HEK293 (cell line): ENCODE measurements at regions not wholly inside any gene's neighbourhood (a gene's known extent, or its start where the extent isn't known, plus 50 kb on each side); places are given as distances from the start of the nearest gene placed in this dataset.

ENCODE experiments used
- CTCF ChIA-PET: fragments of 350-600 bp; formaldehyde crosslinking; extraction: SDS; loops from one replicate; lab custom pipeline; 2021; ENCODE audit warnings: antibody characterized with exemption; lab: Yijun Ruan, JAX
- POLR2A ChIA-PET: fragments of 300-600 bp; formaldehyde crosslinking; extraction: SDS; loops from one replicate; lab custom pipeline; 2020; ENCODE audit warnings: antibody characterized with exemption, inconsistent platforms; lab: Yijun Ruan, JAX
- H3K27ac ChIP-seq: fragments of 200-500 bp; sonication (Bioruptor generic); 2 replicates; pipeline ENCODE4 v1.5.1; 2014; ENCODE audit warnings: low read depth, low read length, control low read depth, inconsistent platforms; ENCODE audit errors: extremely low read depth
- H3K36me3 ChIP-seq, 2 experiments: fragments of 200-500 bp in 1 of 2; sonication (Bioruptor generic) in 1 of 2; 1 replicate in 1 of 2; 2 replicates in 1 of 2; pipeline ENCODE4 v1.5.1; 2014 to 2017; ENCODE audit warnings: inconsistent platforms in 2 of 2, low read length in 2 of 2; ENCODE audit not compliant: control insufficient read depth in 2 of 2, insufficient read depth in 1 of 2
- H3K4me1 ChIP-seq: fragments of 200-500 bp; sonication (Bioruptor generic); 2 replicates; pipeline ENCODE4 v1.5.1; 2014; ENCODE audit warnings: mild to moderate bottlenecking, low read length, inconsistent platforms; ENCODE audit not compliant: control insufficient read depth, insufficient read depth
- H3K4me3 ChIP-seq: 2 replicates; pipeline ENCODE4 v1.5.1; 2011; ENCODE audit warnings: low read depth, mild to moderate bottlenecking, control low read depth, low read length, moderate library complexity
- H3K9me3 ChIP-seq: fragments of 200-500 bp; sonication (Bioruptor generic); 2 replicates; pipeline ENCODE4 v1.5.1; 2014; ENCODE audit warnings: low read depth, low read length, inconsistent platforms; ENCODE audit not compliant: control insufficient read depth, insufficient read depth
- EGR2 ChIP-seq: fragments of 450-650 bp; formaldehyde crosslinking; IDR thresholded peaks from 2 replicates; pipeline ENCODE4 v1.5.1; 2016; ENCODE audit warnings: low read depth, missing biosample characterization, missing genetic modification characterization
- GLIS1 ChIP-seq: fragments of 450-650 bp; formaldehyde crosslinking; IDR thresholded peaks from 2 replicates; pipeline ENCODE4 v1.5.1; 2016; ENCODE audit warnings: missing biosample characterization, missing genetic modification characterization
- HOXD13 ChIP-seq: sonication (generic); formaldehyde crosslinking; IDR thresholded peaks from 2 replicates; pipeline ENCODE4 v1.8.0; 2022; ENCODE audit warnings: missing genetic modification reagents, borderline replicate concordance
- KLF10 ChIP-seq: fragments of 450-650 bp; IDR thresholded peaks from 2 replicates; pipeline ENCODE4 v1.5.1; 2018; ENCODE audit warnings: missing biosample characterization, mild to moderate bottlenecking, missing genetic modification characterization
- MZF1 ChIP-seq: fragments of 450-650 bp; formaldehyde crosslinking; IDR thresholded peaks from 2 replicates; pipeline ENCODE4 v1.5.1; 2017; ENCODE audit warnings: missing biosample characterization, missing genetic modification characterization, borderline replicate concordance
- TCF7L2 ChIP-seq: IDR thresholded peaks from 2 replicates; pipeline ENCODE4 v1.6.1; 2011; ENCODE audit warnings: low read depth, mild to moderate bottlenecking, inconsistent platforms, low read length, moderate library complexity, borderline replicate concordance
- ZBTB48 ChIP-seq: fragments of 450-650 bp; formaldehyde crosslinking; IDR thresholded peaks from 2 replicates; pipeline ENCODE4 v1.5.1; 2016; ENCODE audit warnings: missing biosample characterization, missing genetic modification characterization
- ZNF214 ChIP-seq: fragments of 450-650 bp; formaldehyde crosslinking; IDR thresholded peaks from 2 replicates; pipeline ENCODE4 v1.5.1; 2017; ENCODE audit warnings: missing biosample characterization, mild to moderate bottlenecking, missing genetic modification characterization, borderline replicate concordance
- ZNF324 ChIP-seq: fragments of 450-650 bp; formaldehyde crosslinking; IDR thresholded peaks from 2 replicates; pipeline ENCODE4 v1.5.1; 2016; ENCODE audit warnings: missing biosample characterization, missing genetic modification characterization
- ZNF398 ChIP-seq: fragments of 450-650 bp; formaldehyde crosslinking; IDR thresholded peaks from 2 replicates; pipeline ENCODE4 v1.5.1; 2017; ENCODE audit warnings: missing biosample characterization, missing genetic modification characterization
- ZNF48 ChIP-seq: fragments of 450-650 bp; formaldehyde crosslinking; IDR thresholded peaks from 2 replicates; pipeline ENCODE4 v1.5.1; 2016; ENCODE audit warnings: missing biosample characterization, missing genetic modification characterization
- ZNF529 ChIP-seq: fragments of 450-650 bp; formaldehyde crosslinking; IDR thresholded peaks from 2 replicates; pipeline ENCODE4 v1.5.1; 2017; ENCODE audit warnings: missing genetic modification characterization, missing biosample characterization; ENCODE audit not compliant: insufficient replicate concordance
- ZNF530 ChIP-seq: fragments of 450-650 bp; formaldehyde crosslinking; IDR thresholded peaks from 2 replicates; pipeline ENCODE4 v1.5.1; 2016; ENCODE audit warnings: low read depth, missing biosample characterization, missing genetic modification characterization
- ZNF560 ChIP-seq: fragments of 450-650 bp; formaldehyde crosslinking; IDR thresholded peaks from 2 replicates; pipeline ENCODE4 v1.5.1; 2017; ENCODE audit warnings: missing biosample characterization, missing genetic modification characterization, borderline replicate concordance
- ZNF585B ChIP-seq: fragments of 450-650 bp; formaldehyde crosslinking; IDR thresholded peaks from 2 replicates; pipeline ENCODE4 v1.5.1; 2016; ENCODE audit warnings: missing biosample characterization, missing genetic modification characterization
- ZNF639 ChIP-seq: fragments of 450-650 bp; formaldehyde crosslinking; IDR thresholded peaks from 2 replicates; pipeline ENCODE4 v1.5.1; 2016; ENCODE audit warnings: missing biosample characterization, missing genetic modification characterization
- ZNF785 ChIP-seq: fragments of 450-650 bp; formaldehyde crosslinking; IDR thresholded peaks from 2 replicates; pipeline ENCODE4 v1.5.1; 2016; ENCODE audit warnings: missing biosample characterization, missing genetic modification characterization
- ZNF792 ChIP-seq: fragments of 450-650 bp; formaldehyde crosslinking; IDR thresholded peaks from 2 replicates; pipeline ENCODE4 v1.5.1; 2016; ENCODE audit warnings: missing biosample characterization, missing genetic modification characterization
- ZNF843 ChIP-seq: fragments of 450-650 bp; formaldehyde crosslinking; IDR thresholded peaks from 2 replicates; pipeline ENCODE4 v1.5.1; 2016; ENCODE audit warnings: missing biosample characterization, missing genetic modification characterization
- TF ChIP-seq, protein P1 (sequence below): fragments of 450-650 bp; formaldehyde crosslinking; IDR thresholded peaks from 2 replicates; pipeline ENCODE4 v1.5.1; 2016; ENCODE audit warnings: missing biosample characterization, missing genetic modification characterization
- TF ChIP-seq, protein P2 (sequence below): fragments of 450-650 bp; formaldehyde crosslinking; IDR thresholded peaks from 2 replicates; pipeline ENCODE4 v1.5.1; 2016; ENCODE audit warnings: missing biosample characterization, missing genetic modification characterization

DNA sequence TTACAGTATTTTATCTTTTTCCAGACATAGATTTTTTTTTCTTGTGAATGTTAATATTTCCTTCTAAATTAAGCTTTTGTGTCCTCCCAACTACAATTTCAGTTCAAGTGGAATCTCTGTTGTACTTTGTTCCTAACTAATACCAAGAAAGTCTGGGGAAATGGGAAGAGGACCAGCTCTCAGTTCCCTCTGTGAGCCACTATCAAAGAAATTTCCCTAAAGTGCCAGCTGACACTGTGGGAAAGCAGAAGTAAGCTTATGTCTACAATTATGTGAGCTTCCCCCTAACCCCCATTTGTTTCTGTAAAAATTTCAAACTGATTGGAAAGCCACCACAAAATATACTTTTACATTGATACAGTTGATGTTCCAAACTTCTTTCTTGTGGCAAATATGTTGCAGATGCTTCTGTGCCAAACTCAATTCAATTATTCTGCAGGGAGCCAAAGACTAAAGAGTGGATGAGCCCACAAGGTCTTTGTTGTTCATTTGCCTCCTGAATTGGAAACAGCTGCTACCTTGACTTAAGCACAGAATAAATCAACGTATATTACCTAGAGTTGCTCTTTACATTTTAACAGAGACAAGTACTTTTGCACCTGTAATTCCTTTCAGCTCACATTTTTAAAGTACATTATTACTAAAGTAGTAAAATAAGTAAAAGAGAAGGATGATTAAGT is 306.6 kb downstream of the PTH2R start:
- Histone ChIP-seq H3K9me3 (no peaks in the 10 kb centered on the region), H3K4me3 (no peak overlapping the region), H3K4me1 (no peaks in the 10 kb centered on the region), H3K36me3 (no peaks in the 10 kb centered on the region), H3K27ac (no peak overlapping the region)
- TF ChIP-seq ZNF585B (tag by site-specific recombination) (no peak), ZNF529 (tag by site-specific recombination) (no peak), ZNF639 (tag by site-specific recombination) (no peak), TCF7L2 (no peak), ZNF792 (no peak), GLIS1 (tag by site-specific recombination) (no peak), ZNF324 (tag by site-specific recombination) (no peak), ZNF530 (no peak), ZBTB48 (tag by site-specific recombination) (no peak), EGR2 (tag by site-specific recombination) (no peak), ZNF843 (tag by site-specific recombination) (no peak), ZNF560 (tag by site-specific recombination) (no peak), ZNF48 (tag by site-specific recombination) (no peak), KLF10 (tag by site-specific recombination) (no peak)
- TF ChIP-seq, protein P1, sequence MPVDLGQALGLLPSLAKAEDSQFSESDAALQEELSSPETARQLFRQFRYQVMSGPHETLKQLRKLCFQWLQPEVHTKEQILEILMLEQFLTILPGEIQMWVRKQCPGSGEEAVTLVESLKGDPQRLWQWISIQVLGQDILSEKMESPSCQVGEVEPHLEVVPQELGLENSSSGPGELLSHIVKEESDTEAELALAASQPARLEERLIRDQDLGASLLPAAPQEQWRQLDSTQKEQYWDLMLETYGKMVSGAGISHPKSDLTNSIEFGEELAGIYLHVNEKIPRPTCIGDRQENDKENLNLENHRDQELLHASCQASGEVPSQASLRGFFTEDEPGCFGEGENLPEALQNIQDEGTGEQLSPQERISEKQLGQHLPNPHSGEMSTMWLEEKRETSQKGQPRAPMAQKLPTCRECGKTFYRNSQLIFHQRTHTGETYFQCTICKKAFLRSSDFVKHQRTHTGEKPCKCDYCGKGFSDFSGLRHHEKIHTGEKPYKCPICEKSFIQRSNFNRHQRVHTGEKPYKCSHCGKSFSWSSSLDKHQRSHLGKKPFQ (tag by site-specific recombination): no peak
- TF ChIP-seq, protein P2, sequence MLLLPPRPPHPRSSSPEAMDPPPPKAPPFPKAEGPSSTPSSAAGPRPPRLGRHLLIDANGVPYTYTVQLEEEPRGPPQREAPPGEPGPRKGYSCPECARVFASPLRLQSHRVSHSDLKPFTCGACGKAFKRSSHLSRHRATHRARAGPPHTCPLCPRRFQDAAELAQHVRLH: no peak
- CTCF ChIA-PET: no interaction called here
- POLR2A ChIA-PET: no interaction called here

GRCh38 chr2:208718828-208719227 is 312.2 kb downstream of the PTH2R start:
- H3K9me3 ChIP-seq: no peaks in the 10 kb centered on the region
- TF ChIP-seq ZNF785 (tag by site-specific recombination): no peak
- TF ChIP-seq HOXD13 (CRISPR knock-in tag): no peak
- no peak for TF ChIP-seq MZF1 (tag by site-specific recombination)
- no peak for TF ChIP-seq ZNF214 (tag by site-specific recombination)
- TF ChIP-seq ZNF585B (tag by site-specific recombination): no peak
- no peak for TF ChIP-seq ZNF398 (tag by site-specific recombination)
- TF ChIP-seq ZNF529 (tag by site-specific recombination): no peak
- no peaks in the 10 kb centered on the region for H3K36me3 ChIP-seq
- H3K4me3 ChIP-seq: no peak overlapping the region
- ChIA-PET CTCF (no interaction called here), POLR2A (no interaction called here)
- no peaks in the 10 kb centered on the region for H3K4me1 ChIP-seq
- no peak overlapping the region for H3K27ac ChIP-seq
